HG03521 (cell line): ENCODE measurements at regions not wholly inside any gene's neighbourhood (a gene's known extent, or its start where the extent isn't known, plus 50 kb on each side); places are given as distances from the start of the nearest gene placed in this dataset.

Experiments used
- ATAC-seq: cut with Tn5 transposase; IDR thresholded peaks from one replicate; pipeline ENCODE4 v1.9.1; 2021; ENCODE audit warnings: mild to moderate bottlenecking, moderate library complexity; ENCODE audit not compliant: unreplicated experiment

- no peak for ATAC-seq
These were observed 633.7 kb downstream of the BRD1 start for GRCh38 chr22:49193901-49194465.

GRCh38 chr22:49193348-49193747 lies 634.3 kb downstream of the BRD1 start:
- no peak for ATAC-seq

GRCh38 chr22:49192857-49193250 lies 634.8 kb downstream of the BRD1 start:
- ATAC-seq = no peak

- ATAC-seq = no peak
These were observed 635.4 kb downstream of the BRD1 start for GRCh38 chr22:49192180-49192856.

GRCh38 chr22:49191506-49191980 lies 636.1 kb downstream of the BRD1 start:
- no peak for ATAC-seq

- no peak for ATAC-seq
These were observed 636.7 kb downstream of the BRD1 start for GRCh38 chr22:49190816-49191505.

- no peak for ATAC-seq
These were observed 637.8 kb downstream of the BRD1 start for GRCh38 chr22:49189871-49190270.

GRCh38 chr22:49188591-49188990 lies 639.1 kb downstream of the BRD1 start:
- ATAC-seq = no peak

GRCh38 chr22:49188091-49188490 lies 639.6 kb downstream of the BRD1 start:
- no peak for ATAC-seq

- no peak for ATAC-seq
These were observed 640.9 kb downstream of the BRD1 start for GRCh38 chr22:49186762-49187161.

GRCh38 chr22:49186293-49186692 lies 641.4 kb downstream of the BRD1 start:
- ATAC-seq = no peak

GRCh38 chr22:49185312-49185969 lies 642.2 kb downstream of the BRD1 start:
- no peak for ATAC-seq

GRCh38 chr22:49184736-49185135 lies 642.9 kb downstream of the BRD1 start:
- no peak for ATAC-seq

GRCh38 chr22:49183826-49184216 lies 643.9 kb downstream of the BRD1 start:
- no peak for ATAC-seq

GRCh38 chr22:49183208-49183825 lies 644.4 kb downstream of the BRD1 start:
- ATAC-seq = no peak

- no peak for ATAC-seq
These were observed 645.3 kb downstream of the BRD1 start for GRCh38 chr22:49182416-49182815.

- no peak for ATAC-seq
These were observed 645.7 kb downstream of the BRD1 start for GRCh38 chr22:49181942-49182341.

- ATAC-seq = no peak
These were observed 646.2 kb downstream of the BRD1 start for GRCh38 chr22:49181431-49181830.

- no peak for ATAC-seq
These were observed 647.0 kb downstream of the BRD1 start for GRCh38 chr22:49180683-49181024.

- no peak for ATAC-seq
These were observed 647.6 kb downstream of the BRD1 start for GRCh38 chr22:49179886-49180682.

GRCh38 chr22:49179175-49179574 lies 648.5 kb downstream of the BRD1 start:
- ATAC-seq = no peak
